H9 (cell line): ENCODE measurements at regions not wholly inside any gene's neighbourhood (a gene's known extent, or its start where the extent isn't known, plus 50 kb on each side); places are given as distances from the start of the nearest gene placed in this dataset.
"Not testable (repeated sequence)": the region's sequence is repeated elsewhere in the genome, so short reads cannot be mapped to it uniquely, and the experiment has no call there.

Source experiments
- DNase-seq: peaks from one replicate; pipeline ENCODE4 v3.0.0-alpha.2; 2017
- H2AFZ ChIP-seq: one replicate; pipeline ENCODE4 v1.6.1; 2013; ENCODE audit warnings: mild to moderate bottlenecking, low read length, control low read depth, moderate library complexity
- H2AK5ac ChIP-seq: 2 replicates; pipeline ENCODE4 v1.6.1; 2013; ENCODE audit warnings: low read length, control low read depth, mixed read lengths; ENCODE audit not compliant: insufficient read length
- H2BK120ac ChIP-seq: one replicate; pipeline ENCODE4 v1.6.1; 2013; ENCODE audit warnings: low read depth, mild to moderate bottlenecking, low read length, control low read depth, inconsistent platforms; ENCODE audit not compliant: poor library complexity, severe bottlenecking
- H2BK12ac ChIP-seq: 2 replicates; pipeline ENCODE4 v1.6.1; 2013; ENCODE audit warnings: low read length, control low read depth, mixed read lengths, low read depth; ENCODE audit not compliant: insufficient read length
- H2BK15ac ChIP-seq: 2 replicates; pipeline ENCODE4 v1.6.1; 2013; ENCODE audit warnings: low read depth, low read length, control low read depth
- H2BK20ac ChIP-seq: one replicate; pipeline ENCODE4 v1.6.1; 2013; ENCODE audit warnings: low read depth, mild to moderate bottlenecking, low read length, control low read depth, inconsistent platforms; ENCODE audit not compliant: poor library complexity, severe bottlenecking
- H2BK5ac ChIP-seq: 2 replicates; pipeline ENCODE4 v1.6.1; 2013; ENCODE audit warnings: low read length, control low read depth, mixed read lengths; ENCODE audit not compliant: insufficient read length
- H3K14ac ChIP-seq: 2 replicates; pipeline ENCODE4 v1.6.1; 2013; ENCODE audit warnings: low read length, control low read depth; ENCODE audit not compliant: insufficient read depth
- H3K18ac ChIP-seq: 2 replicates; pipeline ENCODE4 v1.6.1; 2013; ENCODE audit warnings: low read depth, mild to moderate bottlenecking, mixed read lengths, low read length, control low read depth; ENCODE audit not compliant: insufficient read length
- H3K23ac ChIP-seq: 2 replicates; pipeline ENCODE4 v1.6.1; 2013; ENCODE audit warnings: low read length, control low read depth, mixed read lengths, low read depth; ENCODE audit not compliant: insufficient read length
- H3K23me2 ChIP-seq: 2 replicates; pipeline ENCODE4 v1.6.1; 2013; ENCODE audit warnings: low read depth, mild to moderate bottlenecking, mixed read lengths, low read length, control low read depth; ENCODE audit not compliant: insufficient read length, poor library complexity, severe bottlenecking
- H3K27ac ChIP-seq: 2 replicates; pipeline ENCODE4 v1.5.1; 2013; ENCODE audit warnings: low read length, control low read depth, mixed read lengths, low read depth; ENCODE audit not compliant: insufficient read length
- H3K27me3 ChIP-seq: 2 replicates; pipeline ENCODE4 v1.6.1; 2013; ENCODE audit warnings: low read length, control low read depth, inconsistent platforms; ENCODE audit not compliant: insufficient read depth
- H3K4ac ChIP-seq: 2 replicates; pipeline ENCODE4 v1.6.1; 2013; ENCODE audit warnings: low read depth, mild to moderate bottlenecking, control low read depth, inconsistent platforms, low read length, moderate library complexity
- H3K4me1 ChIP-seq: 2 replicates; pipeline ENCODE4 v1.6.1; 2013; ENCODE audit warnings: low read length, control low read depth, inconsistent platforms; ENCODE audit not compliant: insufficient read depth
- H3K4me2 ChIP-seq: 2 replicates; pipeline ENCODE4 v1.6.1; 2013; ENCODE audit warnings: low read length, control low read depth, mixed read lengths; ENCODE audit not compliant: insufficient read length, insufficient read depth
- H3K56ac ChIP-seq: 2 replicates; pipeline ENCODE4 v1.6.1; 2013; ENCODE audit warnings: low read depth, mild to moderate bottlenecking, mixed read lengths, low read length, control low read depth; ENCODE audit not compliant: insufficient read length
- H3K79me1 ChIP-seq: 2 replicates; pipeline ENCODE4 v1.6.1; 2013; ENCODE audit warnings: low read depth, mild to moderate bottlenecking, moderate library complexity, low read length, control low read depth, inconsistent platforms; ENCODE audit not compliant: insufficient read depth, poor library complexity, severe bottlenecking
- H3K79me2 ChIP-seq: 2 replicates; pipeline ENCODE4 v1.6.1; 2013; ENCODE audit warnings: low read length, control low read depth, inconsistent platforms; ENCODE audit not compliant: insufficient read depth
- H3K9ac ChIP-seq: 2 replicates; pipeline ENCODE4 v1.6.1; 2013; ENCODE audit warnings: low read length, control low read depth, mixed read lengths; ENCODE audit not compliant: insufficient read length; ENCODE audit errors: extremely low read depth
- H3K9me3 ChIP-seq: one replicate; pipeline ENCODE4 v1.6.1; 2013; ENCODE audit warnings: low read depth, low read length, inconsistent platforms; ENCODE audit not compliant: control insufficient read depth
- H3T11ph ChIP-seq: one replicate; pipeline ENCODE4 v1.6.1; 2013; ENCODE audit warnings: mild to moderate bottlenecking, low read length, control low read depth, inconsistent platforms
- H4K20me1 ChIP-seq: one replicate; pipeline ENCODE4 v1.6.1; 2013; ENCODE audit not compliant: control insufficient read depth, insufficient read length, insufficient read depth
- H4K5ac ChIP-seq: 2 replicates; pipeline ENCODE4 v1.6.1; 2013; ENCODE audit warnings: low read depth, mild to moderate bottlenecking, mixed read lengths, low read length, control low read depth; ENCODE audit not compliant: insufficient read length
- H4K8ac ChIP-seq: replicated peaks from 2 replicates; pipeline ENCODE4 v1.6.1; 2013; ENCODE audit warnings: low read length, control low read depth, mixed read lengths, low read depth; ENCODE audit not compliant: insufficient read length
- H4K91ac ChIP-seq: 2 replicates; pipeline ENCODE4 v1.6.1; 2013; ENCODE audit warnings: low read depth, mild to moderate bottlenecking, moderate library complexity, mixed read lengths, low read length, control low read depth; ENCODE audit not compliant: insufficient read length
- H3K27ac Mint-ChIP-seq, 3 experiments: 2 replicates in 2 of 3; 3 replicates in 1 of 3; pipeline ENCODE4 v1.8.0; 2020 to 2021; ENCODE audit warnings: mixed read lengths in 3 of 3, mild to moderate bottlenecking in 1 of 3, moderate library complexity in 1 of 3
- H3K27me3 Mint-ChIP-seq: 2 replicates; pipeline ENCODE4 v1.8.0; 2021; ENCODE audit warnings: low read depth, mild to moderate bottlenecking, moderate library complexity, mixed read lengths
- H3K36me3 Mint-ChIP-seq, 3 experiments: 2 replicates in 2 of 3; 3 replicates in 1 of 3; pipeline ENCODE4 v1.8.0; 2020 to 2021; ENCODE audit warnings: low read depth in 3 of 3, mixed read lengths in 3 of 3; ENCODE audit not compliant: insufficient read depth in 1 of 3
- H3K4me1 Mint-ChIP-seq, 2 experiments: 2 replicates each; pipeline ENCODE4 v1.8.0; 2020; ENCODE audit warnings: mixed read lengths in 2 of 2
- H3K4me3 Mint-ChIP-seq, 2 experiments: 2 replicates in 1 of 2; 3 replicates in 1 of 2; pipeline ENCODE4 v1.8.0; 2020 to 2021; ENCODE audit warnings: mild to moderate bottlenecking in 2 of 2, mixed read lengths in 2 of 2, moderate library complexity in 1 of 2
- H3K9me3 Mint-ChIP-seq, 2 experiments: 2 replicates in 1 of 2; 3 replicates in 1 of 2; pipeline ENCODE4 v1.8.0; 2020; ENCODE audit warnings: mild to moderate bottlenecking in 2 of 2, mixed read lengths in 2 of 2, moderate library complexity in 1 of 2
- CTCF ChIP-seq: fragments of 200-600 bp; sonication (generic); conservative IDR thresholded peaks from 3 replicates; pipeline ENCODE4 v1.8.0; 2021; ENCODE audit warnings: antibody characterized with exemption, mild to moderate bottlenecking
- WGBS: extraction: QIAGEN DNeasy Blood & Tissue Kit; methylation state at CpG from one replicate; pipeline ENCODE4 v1.1.7; 2013; ENCODE audit warnings: missing lambda C conversion rate, low lambda C conversion rate, mixed read lengths; ENCODE audit not compliant: insufficient read length; ENCODE audit errors: extremely low coverage; 5-methylcytosine and 5-hydroxymethylcytosine counted together

- H3K56ac ChIP-seq, result no peak overlapping the region
- H2BK20ac ChIP-seq, result no peak overlapping the region
- H3K9me3 Mint-ChIP-seq, result no peaks in the 10 kb centered on the region; a peak in 2 of 5 replicates
- H3K14ac ChIP-seq, result no peak overlapping the region
- H3K36me3 Mint-ChIP-seq, result no peaks in the 10 kb centered on the region; a peak in 1 of 7 replicates
- TF ChIP-seq CTCF, result no peak
- H2BK12ac ChIP-seq, result no peak overlapping the region
- no peak overlapping the region for H4K5ac ChIP-seq
- H3K27me3 ChIP-seq, result no peaks in the 10 kb centered on the region
- H3K4me1 ChIP-seq, result peaks cover 2% of the 10 kb centered on the region; the same call in 1 of the 2 replicates
- H3K23ac ChIP-seq, result no peak overlapping the region
- H3K27ac Mint-ChIP-seq, result no peak overlapping the region
- peaks cover 0 to 4% of the 10 kb centered on the region in 2 experiments; a peak in 1 of 4 replicates for H3K4me1 Mint-ChIP-seq
- H3K4me2 ChIP-seq, result no peak overlapping the region
- no peak overlapping the region for H3K27ac ChIP-seq
- H3K18ac ChIP-seq, result no peak overlapping the region
- H3K79me1 ChIP-seq, result no peaks in the 10 kb centered on the region
- H4K20me1 ChIP-seq, result no peaks in the 10 kb centered on the region
- H2BK120ac ChIP-seq, result no peak overlapping the region
- H3K4ac ChIP-seq, result no peak overlapping the region
- H2AK5ac ChIP-seq, result no peak overlapping the region
- H3T11ph ChIP-seq, result no peak overlapping the region
- no peak overlapping the region for H3K4me3 Mint-ChIP-seq
- no peaks in the 10 kb centered on the region for H3K9me3 ChIP-seq
- H3K23me2 ChIP-seq, result no peaks in the 10 kb centered on the region
- H3K9ac ChIP-seq, result no peak overlapping the region
- H4K91ac ChIP-seq, result no peak overlapping the region
- H4K8ac ChIP-seq, result no peak overlapping the region
- WGBS, result no CpG with 5 or more reads among the region's 6 CpGs
- no peak overlapping the region for H2BK15ac ChIP-seq
- H2BK5ac ChIP-seq, result no peak overlapping the region
- H3K79me2 ChIP-seq, result no peaks in the 10 kb centered on the region
- no peak overlapping the region for H2AFZ ChIP-seq
- H3K27me3 Mint-ChIP-seq, result no peaks in the 10 kb centered on the region
- no peak for DNase-seq
Observed at GRCh38 chr3:6697722-6698121, 163.2 kb upstream of the GRM7 start.

GRCh38 chr3:6704817-6705216 is 156.1 kb upstream of the GRM7 start:
- H3K9me3 Mint-ChIP-seq, H3K23ac ChIP-seq, H3K36me3 Mint-ChIP-seq, H3K4me2 ChIP-seq, H3K4me1 Mint-ChIP-seq, H4K20me1 ChIP-seq, H3K4me3 Mint-ChIP-seq, H2AFZ ChIP-seq, H3K56ac ChIP-seq, H3K18ac ChIP-seq, H2AK5ac ChIP-seq, H3K79me2 ChIP-seq, H3T11ph ChIP-seq, H3K27me3 Mint-ChIP-seq, H2BK15ac ChIP-seq, H3K27me3 ChIP-seq, H2BK120ac ChIP-seq, H2BK12ac ChIP-seq, DNase-seq, H3K79me1 ChIP-seq, H3K27ac ChIP-seq, H3K14ac ChIP-seq, H3K27ac Mint-ChIP-seq, H3K23me2 ChIP-seq, H4K8ac ChIP-seq, H3K9me3 ChIP-seq, H3K4me1 ChIP-seq, H4K91ac ChIP-seq, H3K4ac ChIP-seq, H4K5ac ChIP-seq, H3K9ac ChIP-seq, H2BK20ac ChIP-seq, H2BK5ac ChIP-seq: not testable (repeated sequence)
- WGBS, result no CpG with 5 or more reads among the region's 5 CpGs
